Smooth muscle cell (in vitro differentiated cells): ENCODE measurements at regions not wholly inside any gene's neighbourhood (a gene's known extent, or its start where the extent isn't known, plus 50 kb on each side); places are given as distances from the start of the nearest gene placed in this dataset.

Source experiments
- DNase-seq: peaks from one replicate; lab custom pipeline; 2025; ENCODE audit not compliant: unreplicated experiment; lab: John Stamatoyannopoulos, UW
- H2AFZ ChIP-seq: fragments of 200-600 bp; sonication (generic); 2 replicates; pipeline ENCODE4 v1.6.0; 2016; ENCODE audit warnings: antibody characterized with exemption, low read depth, mild to moderate bottlenecking
- H3F3A ChIP-seq: fragments of 200-600 bp; sonication (generic); 2 replicates; pipeline ENCODE4 v1.6.0; 2017; ENCODE audit warnings: antibody characterized with exemption, low read depth
- H3K27ac ChIP-seq: fragments of 200-600 bp; sonication (generic); 2 replicates; pipeline ENCODE4 v1.5.1; 2016; ENCODE audit warnings: low read depth, mild to moderate bottlenecking
- H3K27me3 ChIP-seq: fragments of 200-600 bp; sonication (generic); 2 replicates; pipeline ENCODE4 v1.6.1; 2016; ENCODE audit warnings: low read depth, mild to moderate bottlenecking
- H3K36me3 ChIP-seq: fragments of 200-600 bp; sonication (generic); 2 replicates; pipeline ENCODE4 v1.5.1; 2016; ENCODE audit warnings: low read depth
- H3K4me1 ChIP-seq: fragments of 200-600 bp; sonication (generic); 2 replicates; pipeline ENCODE4 v1.5.1; 2016; ENCODE audit warnings: low read depth
- H3K4me2 ChIP-seq: fragments of 200-600 bp; sonication (generic); 2 replicates; pipeline ENCODE4 v1.6.0; 2016; ENCODE audit warnings: mild to moderate bottlenecking
- H3K4me3 ChIP-seq: fragments of 200-600 bp; sonication (generic); 2 replicates; pipeline ENCODE4 v1.5.1; 2016; ENCODE audit warnings: mild to moderate bottlenecking
- H3K79me2 ChIP-seq: fragments of 200-600 bp; sonication (generic); 2 replicates; pipeline ENCODE4 v1.6.0; 2016; ENCODE audit warnings: low read depth, mild to moderate bottlenecking
- H3K9ac ChIP-seq: fragments of 200-600 bp; sonication (generic); 2 replicates; pipeline ENCODE4 v1.6.0; 2016; ENCODE audit warnings: low read depth
- H3K9me3 ChIP-seq: fragments of 200-600 bp; sonication (generic); replicated peaks from 2 replicates; pipeline ENCODE4 v1.5.1; 2016; ENCODE audit warnings: low read depth
- H4K20me1 ChIP-seq: fragments of 200-600 bp; sonication (generic); 2 replicates; pipeline ENCODE4 v1.6.0; 2016; ENCODE audit warnings: low read depth
- WGBS: methylation state at CpG from one replicate; pipeline ENCODE4 v1.1.7; 2016; ENCODE audit warnings: low lambda C conversion rate; 5-methylcytosine and 5-hydroxymethylcytosine counted together
- TF ChIP-seq, protein P1 (sequence below): fragments of 200-600 bp; sonication (generic); IDR thresholded peaks from 2 replicates; pipeline ENCODE4 v1.5.1; 2017; ENCODE audit warnings: borderline replicate concordance, mild to moderate bottlenecking, antibody characterized with exemption; ENCODE audit not compliant: insufficient read depth, poor library complexity, severe bottlenecking

DNA sequence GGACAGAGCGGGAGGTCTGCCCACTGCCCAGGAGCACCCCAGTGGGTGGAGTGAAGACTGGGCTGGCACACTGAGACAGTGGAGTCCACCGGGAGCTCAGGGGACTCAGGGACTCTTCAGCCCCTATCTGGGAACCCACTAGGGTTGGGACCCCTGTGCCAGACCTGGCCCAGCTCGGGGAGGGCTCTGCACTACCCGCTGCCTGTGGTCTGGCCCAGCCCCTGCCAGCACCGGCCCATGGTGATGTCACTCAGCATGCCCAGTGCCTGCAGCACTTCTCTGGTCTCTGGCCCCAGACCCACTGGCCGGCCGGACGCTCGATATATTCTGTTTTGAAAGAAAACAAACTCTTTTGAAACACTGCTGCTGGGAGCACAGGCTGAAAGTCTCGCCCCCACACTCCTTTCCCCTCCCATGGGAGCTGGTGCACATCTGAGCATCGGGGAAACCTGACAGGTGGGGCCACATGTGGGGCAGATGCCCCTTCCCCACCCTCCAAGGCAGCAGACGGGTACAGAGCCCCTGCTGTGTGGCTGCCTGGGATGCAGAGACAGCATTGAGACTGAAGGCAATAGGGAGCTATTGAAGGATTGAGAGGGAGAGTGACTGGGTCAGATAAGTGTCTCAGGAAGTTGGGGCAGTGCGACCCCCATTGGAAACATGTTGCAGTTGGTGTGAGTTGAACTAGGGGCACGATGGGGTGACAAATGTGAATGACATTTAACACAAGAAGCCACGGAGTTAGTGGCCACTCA, 62.9 kb downstream of the MYEOV start:
- Histone ChIP-seq H3K4me3 (no peak overlapping the region), H3F3A (no peaks in the 10 kb centered on the region), H3K9me3 (no peaks in the 10 kb centered on the region), H4K20me1 (no peaks in the 10 kb centered on the region), H2AFZ (no peak overlapping the region), H3K27ac (no peak overlapping the region), H3K27me3 (no peaks in the 10 kb centered on the region), H3K4me2 (no peak overlapping the region), H3K9ac (no peak overlapping the region), H3K4me1 (no peaks in the 10 kb centered on the region), H3K36me3 (no peaks in the 10 kb centered on the region), H3K79me2 (no peaks in the 10 kb centered on the region)
- DNase-seq = no peak
- TF ChIP-seq, protein P1, sequence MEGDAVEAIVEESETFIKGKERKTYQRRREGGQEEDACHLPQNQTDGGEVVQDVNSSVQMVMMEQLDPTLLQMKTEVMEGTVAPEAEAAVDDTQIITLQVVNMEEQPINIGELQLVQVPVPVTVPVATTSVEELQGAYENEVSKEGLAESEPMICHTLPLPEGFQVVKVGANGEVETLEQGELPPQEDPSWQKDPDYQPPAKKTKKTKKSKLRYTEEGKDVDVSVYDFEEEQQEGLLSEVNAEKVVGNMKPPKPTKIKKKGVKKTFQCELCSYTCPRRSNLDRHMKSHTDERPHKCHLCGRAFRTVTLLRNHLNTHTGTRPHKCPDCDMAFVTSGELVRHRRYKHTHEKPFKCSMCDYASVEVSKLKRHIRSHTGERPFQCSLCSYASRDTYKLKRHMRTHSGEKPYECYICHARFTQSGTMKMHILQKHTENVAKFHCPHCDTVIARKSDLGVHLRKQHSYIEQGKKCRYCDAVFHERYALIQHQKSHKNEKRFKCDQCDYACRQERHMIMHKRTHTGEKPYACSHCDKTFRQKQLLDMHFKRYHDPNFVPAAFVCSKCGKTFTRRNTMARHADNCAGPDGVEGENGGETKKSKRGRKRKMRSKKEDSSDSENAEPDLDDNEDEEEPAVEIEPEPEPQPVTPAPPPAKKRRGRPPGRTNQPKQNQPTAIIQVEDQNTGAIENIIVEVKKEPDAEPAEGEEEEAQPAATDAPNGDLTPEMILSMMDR = no peak
- WGBS = 90% methylated on average over 15 of the region's 15 CpGs

- DNase-seq = no peak
- H3K79me2 ChIP-seq = no peaks in the 10 kb centered on the region
- no peaks in the 10 kb centered on the region for H3K36me3 ChIP-seq
- H3K4me2 ChIP-seq = no peak overlapping the region
- no peaks in the 10 kb centered on the region for H3K27me3 ChIP-seq
- H3K4me1 ChIP-seq = no peaks in the 10 kb centered on the region
- TF ChIP-seq, protein P1 = no peak
- WGBS = 85% methylated on average over 18 of the region's 18 CpGs
- no peaks in the 10 kb centered on the region for H3F3A ChIP-seq
- H3K9ac ChIP-seq = no peak overlapping the region
- no peak overlapping the region for H3K27ac ChIP-seq
- H2AFZ ChIP-seq = no peak overlapping the region
- H3K9me3 ChIP-seq = no peaks in the 10 kb centered on the region
- no peak overlapping the region for H3K4me3 ChIP-seq
- H4K20me1 ChIP-seq = no peaks in the 10 kb centered on the region
Measured at GRCh38 chr11:69357458-69358397, 63.8 kb downstream of the MYEOV start.

DNA sequence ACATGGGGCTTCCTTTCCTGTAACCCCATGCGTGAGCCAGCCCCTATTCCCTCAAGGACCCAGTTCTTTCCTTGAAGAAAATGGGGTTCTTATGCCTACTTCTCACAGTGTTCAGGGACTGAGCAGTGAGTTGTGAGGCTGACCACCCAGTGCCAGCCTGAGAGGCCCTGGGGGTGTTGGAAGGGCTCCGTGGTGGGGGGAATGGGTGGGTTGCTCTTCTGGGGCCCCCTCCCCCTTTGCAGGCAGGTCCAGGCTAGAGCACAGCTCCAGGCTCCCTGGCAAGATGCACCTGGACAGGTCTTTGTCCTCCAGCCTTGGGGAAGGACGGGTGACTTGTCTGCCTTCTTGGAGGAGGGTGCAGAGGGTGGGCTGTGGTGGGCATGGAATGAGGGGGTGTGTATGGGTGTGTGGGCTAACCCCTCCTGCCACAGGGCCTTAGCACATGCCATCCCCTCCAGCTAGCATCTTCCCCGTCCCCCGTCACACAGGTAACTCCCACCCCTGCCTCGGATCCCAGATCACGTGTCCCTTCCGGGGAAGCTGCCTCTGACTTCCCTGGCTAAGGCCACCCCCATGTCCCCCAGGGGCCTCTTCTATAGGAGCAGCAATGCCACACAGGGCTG, 64.6 kb downstream of the MYEOV start:
- no peak for DNase-seq
- Histone ChIP-seq H3K79me2 (no peaks in the 10 kb centered on the region), H3K27me3 (no peaks in the 10 kb centered on the region), H3K9me3 (no peaks in the 10 kb centered on the region), H3K4me2 (no peak overlapping the region), H3K4me1 (no peaks in the 10 kb centered on the region), H3K9ac (no peak overlapping the region), H3K27ac (no peak overlapping the region), H3K4me3 (no peak overlapping the region), H3K36me3 (no peaks in the 10 kb centered on the region), H4K20me1 (no peaks in the 10 kb centered on the region), H2AFZ (no peak overlapping the region), H3F3A (no peaks in the 10 kb centered on the region)
- TF ChIP-seq, protein P1 = no peak
- WGBS = 92% methylated on average over 8 of the region's 8 CpGs
